ENCODE measurements at regions not wholly inside any gene's neighbourhood (a gene's known extent, or its start where the extent isn't known, plus 50 kb on each side); places are given as distances from the start of the nearest gene placed in this dataset.
A peak's percentile ranks its signal among the peaks of the same experiment; 100 is the strongest.

DNA sequence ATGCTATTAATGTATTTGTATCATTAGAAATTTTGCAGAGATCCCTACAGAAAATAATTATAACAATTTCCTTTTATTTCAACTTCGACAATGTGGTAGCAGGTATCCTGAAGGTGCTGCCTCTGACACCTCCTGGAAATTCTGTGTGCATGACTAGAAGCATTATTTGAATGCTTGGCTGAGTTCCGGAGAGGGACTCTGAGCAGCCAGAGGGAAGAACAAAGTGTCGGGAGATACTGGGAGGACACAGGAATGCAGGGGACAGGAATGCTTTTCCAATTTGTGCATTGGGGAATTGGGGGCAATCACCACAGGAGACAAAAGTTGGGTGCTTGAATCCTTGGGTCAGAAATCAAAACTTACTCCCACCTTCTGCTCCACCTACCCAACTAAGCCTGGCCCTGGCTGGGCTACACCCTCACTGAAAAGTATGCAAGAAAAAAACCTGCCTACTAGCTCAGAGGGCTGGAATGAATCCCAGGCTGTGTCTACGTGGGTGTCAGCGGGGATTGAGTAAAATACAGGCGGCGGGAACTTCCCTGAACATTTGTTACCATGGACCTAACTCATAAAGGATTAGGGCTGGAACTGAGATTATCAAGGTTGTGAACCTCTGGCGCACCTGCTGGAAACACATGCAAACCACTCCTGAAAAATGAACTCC is 299.3 kb downstream of the SOX11 start:
- Histone ChIP-seq H2BK15ac (ENCODE audit: low read length) (no peak overlapping the region), H4K20me1 (replicated peaks in 1 of 2; ENCODE audit: control insufficient read depth in 1 of 2, insufficient read depth in 2 of 2, low read length in 2 of 2) (no peaks in the 10 kb centered on the region), H2BK120ac (replicated peaks; ENCODE audit: low read depth, low read length) (no peak overlapping the region), H3K18ac (ENCODE audit: extremely low read depth, low read length) (no peak overlapping the region), H2BK20ac (ENCODE audit: low read length) (no peak overlapping the region), H3K23ac (ENCODE audit: insufficient read length) (no peak overlapping the region), H3K14ac (ENCODE audit: insufficient read length) (no peak overlapping the region), H3K56ac (replicated peaks; ENCODE audit: insufficient read length, low read depth, low read length) (no peak overlapping the region), H3K36me3 (ENCODE audit: control insufficient read depth in 2 of 4, insufficient read depth in 4 of 4, low read length in 3 of 4) (no peaks in the 10 kb centered on the region), H2AFZ (ENCODE audit: low read length) (peak overlapping the region; percentile 73; the same call in 1 of the 2 replicates), H3K79me2 (ENCODE audit: control insufficient read depth in 1 of 2, insufficient read depth in 2 of 2, low read length in 2 of 2) (no peaks in the 10 kb centered on the region), H4K5ac (ENCODE audit: insufficient read length, low read depth, low read length) (no peak overlapping the region), H3K79me1 (ENCODE audit: low read depth, low read length) (no peaks in the 10 kb centered on the region), H2AK5ac (ENCODE audit: low read depth, low read length) (no peak overlapping the region), H3K4me1 (replicated peaks in 1 of 4; ENCODE audit: control insufficient read depth in 3 of 4, insufficient read depth in 4 of 4, low read length in 3 of 4) (peaks cover 0 to 3% (median 0%) of the 10 kb centered on the region in 4 experiments; a peak in 2 of 7 replicates), H4K8ac (ENCODE audit: extremely low read depth, insufficient read depth, low read length) (no peak overlapping the region; the same call in 1 of the 2 replicates), H3K4ac (replicated peaks; ENCODE audit: insufficient read length, low read depth, low read length) (no peak overlapping the region), H3K23me2 (ENCODE audit: low read depth, low read length) (no peaks in the 10 kb centered on the region; the same call in 1 of the 2 replicates), H3K27me3 (replicated peaks in 1 of 4; ENCODE audit: control insufficient read depth in 3 of 4, extremely low read depth in 1 of 4, insufficient read depth in 3 of 4, low read length in 3 of 4) (no peaks in the 10 kb centered on the region), H2BK5ac (ENCODE audit: low read depth, low read length) (no peak overlapping the region), H3K9me3 (ENCODE audit: insufficient read depth in 2 of 2, low read depth in 1 of 2, low read length in 1 of 2) (no peaks in the 10 kb centered on the region), H3K27ac (ENCODE audit: low read depth, low read length) (no peak overlapping the region), H3K4me2 (ENCODE audit: insufficient read depth in 1 of 2, low read depth in 2 of 2, low read length in 2 of 2) (no peak overlapping the region), H4K91ac (replicated peaks; ENCODE audit: insufficient read length, low read length) (no peak overlapping the region), H3K4me3 (ENCODE audit: extremely low read depth in 1 of 4, insufficient read depth in 2 of 4, low read depth in 3 of 4, low read length in 4 of 4) (no peak overlapping the region), H3K9ac (replicated peaks in 1 of 4; ENCODE audit: extremely low read depth in 1 of 4, low read depth in 3 of 4, low read length in 3 of 4) (no peak overlapping the region), H2BK12ac (ENCODE audit: low read depth, low read length) (no peak overlapping the region)
- no peak for FAIRE-seq
- no peak for DNase-seq (ENCODE audit: low read depth in 1 of 2, low spot score in 2 of 2)
- 82% methylated on average over 8 of the region's 8 CpGs; no CpG with 5 or more reads in 1 of the 2 experiments for WGBS, 2 experiments (ENCODE audit: extremely low coverage in 1 of 2, insufficient coverage in 1 of 2, insufficient read length in 1 of 2, insufficient replicate concordance in 2 of 2, low coverage in 1 of 2, low lambda C conversion rate in 2 of 2, missing lambda C conversion rate in 1 of 2)
- CTCF ChIA-PET (ENCODE audit: partially characterized antibody), result no interaction called here
- TF ChIP-seq POLR2AphosphoS5 (IDR thresholded peaks at IDR 0.05; ENCODE audit: low read depth, low read length) (no peak), RAD21 (IDR thresholded peaks at IDR 0.05 in 1 of 2, conservative IDR thresholded peaks at IDR 0.05 in 1 of 2; ENCODE audit: low read depth in 2 of 2, low read length in 2 of 2) (0 out of 4 replicates have a peak, but pooled peaks of 1 of the 2 experiments have one; percentile 2)
- POLR2A ChIA-PET (ENCODE audit: partially characterized antibody), result no interaction called here

Measured in H1 (cell line).